ENCODE measurements at regions not wholly inside any gene's neighbourhood (a gene's known extent, or its start where the extent isn't known, plus 50 kb on each side); places are given as distances from the start of the nearest gene placed in this dataset.

DNA sequence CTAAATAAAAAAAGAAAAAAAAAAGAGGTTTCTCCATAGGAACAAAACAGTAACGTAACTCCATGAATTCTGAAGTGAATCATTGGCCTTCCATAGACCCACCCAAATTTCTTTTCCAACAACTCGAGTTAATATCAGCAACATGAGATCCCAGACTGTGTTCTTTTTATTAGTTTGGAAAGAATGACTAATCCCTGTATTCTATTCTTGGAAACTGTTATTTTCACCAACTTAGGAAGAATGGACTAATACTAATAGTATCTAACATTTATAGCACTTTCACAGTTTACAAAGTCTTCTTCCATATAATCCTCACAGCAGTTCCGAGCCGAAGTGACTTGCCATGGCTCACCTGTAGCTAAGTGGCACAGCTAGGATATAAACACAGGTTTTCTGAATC, 72.7 kb upstream of the SLC4A7 start:
- TF ChIP-seq TAF1 (IDR thresholded peaks at IDR 0.05; ENCODE audit: borderline replicate concordance, low read depth, low read length) = no peak
- no peak for TF ChIP-seq POLR2AphosphoS5 (IDR thresholded peaks at IDR 0.05; ENCODE audit: low read depth, low read length)
- no peak for TF ChIP-seq POLR2A (IDR thresholded peaks at IDR 0.05; ENCODE audit: low read depth, low read length)

All from GM12892 (cell line).